ENCODE measurements at regions not wholly inside any gene's neighbourhood (a gene's known extent, or its start where the extent isn't known, plus 50 kb on each side); places are given as distances from the start of the nearest gene placed in this dataset.

DNA sequence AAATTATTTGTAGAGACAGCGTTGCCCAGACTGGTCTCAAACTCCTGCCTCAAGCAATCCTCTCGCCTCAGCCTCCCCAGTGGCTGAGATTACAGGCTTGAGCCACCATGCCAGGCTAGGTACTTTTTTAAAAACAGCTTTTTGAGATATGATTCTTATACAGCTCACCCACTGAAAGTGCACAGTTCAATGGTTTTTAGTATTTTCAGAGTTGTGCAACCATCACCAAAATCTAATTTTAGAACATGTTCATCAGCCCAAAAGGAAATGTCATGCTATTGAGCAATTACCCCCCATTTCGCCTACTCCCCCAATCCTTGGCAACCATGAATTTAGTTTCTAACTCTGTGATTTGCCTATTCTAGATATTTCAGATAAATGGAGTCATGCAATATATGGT is 73.7 kb downstream of the EVX1 start:
- no peak overlapping the region for H2AFZ ChIP-seq (ENCODE audit: low read depth)
- no peaks in the 10 kb centered on the region for H3K4me1 ChIP-seq (ENCODE audit: control insufficient read depth in 1 of 2, insufficient read depth in 2 of 2, low read depth in 1 of 2, low read length in 1 of 2)
- WGBS (ENCODE audit: low lambda C conversion rate): 2% methylated on average over 3 of the region's 3 CpGs
- peaks cover 15% of the 10 kb centered on the region; the same call in 1 of the 2 replicates for H3K27me3 ChIP-seq (ENCODE audit: insufficient read depth)
- TF ChIP-seq GATA2 (CRISPR knock-in tag; IDR thresholded peaks at IDR 0.05) (no peak), EP300 (IDR thresholded peaks at IDR 0.05; ENCODE audit: borderline replicate concordance in 1 of 2, low read depth in 1 of 2, low read length in 1 of 2) (no peak), GABPA (IDR thresholded peaks at IDR 0.05; ENCODE audit: low read depth) (no peak), TAF1 (IDR thresholded peaks at IDR 0.05; ENCODE audit: borderline replicate concordance, low read depth, low read length) (no peak), RFX5 (IDR thresholded peaks at IDR 0.05; ENCODE audit: low read length) (no peak), RCOR1 (IDR thresholded peaks at IDR 0.05; ENCODE audit: low read length) (no peak), TCF12 (IDR thresholded peaks at IDR 0.05) (no peak), POLR2AphosphoS5 (IDR thresholded peaks at IDR 0.05; ENCODE audit: low read depth, low read length) (no peak), SIN3A (IDR thresholded peaks at IDR 0.05; ENCODE audit: borderline replicate concordance, low read depth, low read length) (no peak), SMC3 (IDR thresholded peaks at IDR 0.05; ENCODE audit: low read depth, low read length) (no peak), RXRA (IDR thresholded peaks at IDR 0.05; ENCODE audit: borderline replicate concordance, low read depth) (no peak), FOSL2 (IDR thresholded peaks at IDR 0.05; ENCODE audit: borderline replicate concordance, low read depth) (no peak), TEAD4 (IDR thresholded peaks at IDR 0.05; ENCODE audit: borderline replicate concordance, insufficient read depth) (no peak), MEF2A (IDR thresholded peaks at IDR 0.05; ENCODE audit: borderline replicate concordance, low read depth) (no peak), FOXJ3 (CRISPR knock-in tag; IDR thresholded peaks at IDR 0.05) (no peak), RAD21 (IDR thresholded peaks at IDR 0.05; ENCODE audit: low read length) (no peak), CHD2 (IDR thresholded peaks at IDR 0.05; ENCODE audit: low read length, partially characterized antibody) (no peak)
- TF ChIP-seq, protein P1, sequence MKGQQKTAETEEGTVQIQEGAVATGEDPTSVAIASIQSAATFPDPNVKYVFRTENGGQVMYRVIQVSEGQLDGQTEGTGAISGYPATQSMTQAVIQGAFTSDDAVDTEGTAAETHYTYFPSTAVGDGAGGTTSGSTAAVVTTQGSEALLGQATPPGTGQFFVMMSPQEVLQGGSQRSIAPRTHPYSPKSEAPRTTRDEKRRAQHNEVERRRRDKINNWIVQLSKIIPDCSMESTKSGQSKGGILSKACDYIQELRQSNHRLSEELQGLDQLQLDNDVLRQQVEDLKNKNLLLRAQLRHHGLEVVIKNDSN (IDR thresholded peaks at IDR 0.05; ENCODE audit: borderline replicate concordance, low read depth): no peak
- TF ChIP-seq, protein P2, sequence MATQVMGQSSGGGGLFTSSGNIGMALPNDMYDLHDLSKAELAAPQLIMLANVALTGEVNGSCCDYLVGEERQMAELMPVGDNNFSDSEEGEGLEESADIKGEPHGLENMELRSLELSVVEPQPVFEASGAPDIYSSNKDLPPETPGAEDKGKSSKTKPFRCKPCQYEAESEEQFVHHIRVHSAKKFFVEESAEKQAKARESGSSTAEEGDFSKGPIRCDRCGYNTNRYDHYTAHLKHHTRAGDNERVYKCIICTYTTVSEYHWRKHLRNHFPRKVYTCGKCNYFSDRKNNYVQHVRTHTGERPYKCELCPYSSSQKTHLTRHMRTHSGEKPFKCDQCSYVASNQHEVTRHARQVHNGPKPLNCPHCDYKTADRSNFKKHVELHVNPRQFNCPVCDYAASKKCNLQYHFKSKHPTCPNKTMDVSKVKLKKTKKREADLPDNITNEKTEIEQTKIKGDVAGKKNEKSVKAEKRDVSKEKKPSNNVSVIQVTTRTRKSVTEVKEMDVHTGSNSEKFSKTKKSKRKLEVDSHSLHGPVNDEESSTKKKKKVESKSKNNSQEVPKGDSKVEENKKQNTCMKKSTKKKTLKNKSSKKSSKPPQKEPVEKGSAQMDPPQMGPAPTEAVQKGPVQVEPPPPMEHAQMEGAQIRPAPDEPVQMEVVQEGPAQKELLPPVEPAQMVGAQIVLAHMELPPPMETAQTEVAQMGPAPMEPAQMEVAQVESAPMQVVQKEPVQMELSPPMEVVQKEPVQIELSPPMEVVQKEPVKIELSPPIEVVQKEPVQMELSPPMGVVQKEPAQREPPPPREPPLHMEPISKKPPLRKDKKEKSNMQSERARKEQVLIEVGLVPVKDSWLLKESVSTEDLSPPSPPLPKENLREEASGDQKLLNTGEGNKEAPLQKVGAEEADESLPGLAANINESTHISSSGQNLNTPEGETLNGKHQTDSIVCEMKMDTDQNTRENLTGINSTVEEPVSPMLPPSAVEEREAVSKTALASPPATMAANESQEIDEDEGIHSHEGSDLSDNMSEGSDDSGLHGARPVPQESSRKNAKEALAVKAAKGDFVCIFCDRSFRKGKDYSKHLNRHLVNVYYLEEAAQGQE (IDR thresholded peaks at IDR 0.05; ENCODE audit: low read depth, low read length): no peak
- TF ChIP-seq, protein P3, sequence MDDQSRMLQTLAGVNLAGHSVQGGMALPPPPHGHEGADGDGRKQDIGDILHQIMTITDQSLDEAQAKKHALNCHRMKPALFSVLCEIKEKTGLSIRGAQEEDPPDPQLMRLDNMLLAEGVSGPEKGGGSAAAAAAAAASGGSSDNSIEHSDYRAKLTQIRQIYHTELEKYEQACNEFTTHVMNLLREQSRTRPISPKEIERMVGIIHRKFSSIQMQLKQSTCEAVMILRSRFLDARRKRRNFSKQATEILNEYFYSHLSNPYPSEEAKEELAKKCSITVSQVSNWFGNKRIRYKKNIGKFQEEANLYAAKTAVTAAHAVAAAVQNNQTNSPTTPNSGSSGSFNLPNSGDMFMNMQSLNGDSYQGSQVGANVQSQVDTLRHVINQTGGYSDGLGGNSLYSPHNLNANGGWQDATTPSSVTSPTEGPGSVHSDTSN (IDR thresholded peaks at IDR 0.05): no peak
- H3K9me2 ChIP-seq: no peaks in the 10 kb centered on the region
- H4K20me1 ChIP-seq (ENCODE audit: insufficient read depth): no peaks in the 10 kb centered on the region
- H3K4me3 ChIP-seq (ENCODE audit: low read depth in 2 of 2, low read length in 1 of 2): no peak overlapping the region
- no peaks in the 10 kb centered on the region for H3F3A ChIP-seq (replicated peaks; ENCODE audit: insufficient read depth)
- no peaks in the 10 kb centered on the region for H3K79me2 ChIP-seq (ENCODE audit: insufficient read depth)
- no peak overlapping the region for H3K9ac ChIP-seq
- DNase-seq: no peak
- H3K36me3 ChIP-seq (replicated peaks in 1 of 2; ENCODE audit: control insufficient read depth in 1 of 2, insufficient read depth in 2 of 2, low read length in 1 of 2): no peaks in the 10 kb centered on the region
- H3K4me2 ChIP-seq: no peak overlapping the region
- 0 out of 2 replicates have a peak, but pooled peaks cover 6% of the 10 kb centered on the region for H3K9me3 ChIP-seq
- POLR2A ChIA-PET: no interaction called here
- no peak overlapping the region for H3K27ac ChIP-seq (ENCODE audit: low read depth in 2 of 2, low read length in 1 of 2)
- CTCF ChIA-PET: interaction anchor here (1.2 to 2.1 kb wide), 3 partner anchors 11 to 106 kb away, joined by 3 to 7 read pairs (median 4); no protein-coding TSS in a partner anchor

All from SK-N-SH (cell line).